Breast epithelium (tissue), 3 donors: ENCODE measurements at regions not wholly inside any gene's neighbourhood (a gene's known extent, or its start where the extent isn't known, plus 50 kb on each side); places are given as distances from the start of the nearest gene placed in this dataset.

Experiments used
- POLR2A ChIP-seq: fragments of 450-650 bp; IDR thresholded peaks from one replicate; pipeline ENCODE4 v1.6.1; 2016; ENCODE audit warnings: antibody characterized with exemption, mild to moderate bottlenecking, moderate library complexity
- TF ChIP-seq, protein P1 (sequence below), 3 donors: fragments of 450-650 bp; IDR thresholded peaks; one replicate each; pipeline ENCODE4 v1.5.1; 2016 to 2017; ENCODE audit warnings: antibody characterized with exemption in 3 of 3, mild to moderate bottlenecking in 3 of 3, moderate library complexity in 3 of 3

GRCh38 chr16:82470620-82471152, 156.1 kb upstream of the CDH13 start:
- TF ChIP-seq POLR2A = no peak
- TF ChIP-seq, protein P1, sequence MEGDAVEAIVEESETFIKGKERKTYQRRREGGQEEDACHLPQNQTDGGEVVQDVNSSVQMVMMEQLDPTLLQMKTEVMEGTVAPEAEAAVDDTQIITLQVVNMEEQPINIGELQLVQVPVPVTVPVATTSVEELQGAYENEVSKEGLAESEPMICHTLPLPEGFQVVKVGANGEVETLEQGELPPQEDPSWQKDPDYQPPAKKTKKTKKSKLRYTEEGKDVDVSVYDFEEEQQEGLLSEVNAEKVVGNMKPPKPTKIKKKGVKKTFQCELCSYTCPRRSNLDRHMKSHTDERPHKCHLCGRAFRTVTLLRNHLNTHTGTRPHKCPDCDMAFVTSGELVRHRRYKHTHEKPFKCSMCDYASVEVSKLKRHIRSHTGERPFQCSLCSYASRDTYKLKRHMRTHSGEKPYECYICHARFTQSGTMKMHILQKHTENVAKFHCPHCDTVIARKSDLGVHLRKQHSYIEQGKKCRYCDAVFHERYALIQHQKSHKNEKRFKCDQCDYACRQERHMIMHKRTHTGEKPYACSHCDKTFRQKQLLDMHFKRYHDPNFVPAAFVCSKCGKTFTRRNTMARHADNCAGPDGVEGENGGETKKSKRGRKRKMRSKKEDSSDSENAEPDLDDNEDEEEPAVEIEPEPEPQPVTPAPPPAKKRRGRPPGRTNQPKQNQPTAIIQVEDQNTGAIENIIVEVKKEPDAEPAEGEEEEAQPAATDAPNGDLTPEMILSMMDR (IDR thresholded peaks at IDR 0.05) = no peak
